ENCODE measurements at regions not wholly inside any gene's neighbourhood (a gene's known extent, or its start where the extent isn't known, plus 50 kb on each side); places are given as distances from the start of the nearest gene placed in this dataset.

- WGBS, 2 experiments (ENCODE audit: insufficient coverage in 2 of 2) = 80 to 87% methylated on average over 14 to 15 of the region's 23 CpGs
- H3K36me3 ChIP-seq (ENCODE audit: control insufficient read depth, insufficient read depth, low read length) = no peaks in the 10 kb centered on the region
- peaks cover 26% of the 10 kb centered on the region for H3K4me1 ChIP-seq (ENCODE audit: control insufficient read depth, insufficient read depth, low read length, poor library complexity, severe bottlenecking)
- H3K9me3 ChIP-seq (ENCODE audit: control insufficient read depth, low read length) = peaks cover 5% of the 10 kb centered on the region
- H3K4me3 ChIP-seq (ENCODE audit: extremely low read depth, insufficient read depth, low read length, poor library complexity, severe bottlenecking) = no peak overlapping the region
- H3K27ac ChIP-seq (ENCODE audit: low read depth, low read length, severe bottlenecking) = no peak overlapping the region
Observed at GRCh38 chr15:77548589-77549557, 83.8 kb downstream of the LINGO1 start.

- no peak overlapping the region for H3K27ac ChIP-seq (ENCODE audit: low read depth, low read length, severe bottlenecking)
- no peaks in the 10 kb centered on the region for H3K36me3 ChIP-seq (ENCODE audit: control insufficient read depth, insufficient read depth, low read length)
- peaks cover 28% of the 10 kb centered on the region for H3K4me1 ChIP-seq (ENCODE audit: control insufficient read depth, insufficient read depth, low read length, poor library complexity, severe bottlenecking)
- H3K4me3 ChIP-seq (ENCODE audit: extremely low read depth, insufficient read depth, low read length, poor library complexity, severe bottlenecking) = no peak overlapping the region
- WGBS, 2 experiments (ENCODE audit: insufficient coverage in 2 of 2) = 72 to 73% methylated on average over 13 to 14 of the region's 19 CpGs
- H3K9me3 ChIP-seq (ENCODE audit: control insufficient read depth, low read length) = peaks cover 5% of the 10 kb centered on the region
Observed at GRCh38 chr15:77547801-77548588, 84.7 kb downstream of the LINGO1 start.

- H3K4me3 ChIP-seq (ENCODE audit: extremely low read depth, insufficient read depth, low read length, poor library complexity, severe bottlenecking) = no peak overlapping the region
- peaks cover 5% of the 10 kb centered on the region for H3K9me3 ChIP-seq (ENCODE audit: control insufficient read depth, low read length)
- no peaks in the 10 kb centered on the region for H3K36me3 ChIP-seq (ENCODE audit: control insufficient read depth, insufficient read depth, low read length)
- no peak overlapping the region for H3K27ac ChIP-seq (ENCODE audit: low read depth, low read length, severe bottlenecking)
- WGBS, 2 experiments (ENCODE audit: insufficient coverage in 2 of 2) = 86% methylated on average over 1 of the region's 1 CpG; no CpG with 5 or more reads in 1 of the 2 experiments
- H3K4me1 ChIP-seq (ENCODE audit: control insufficient read depth, insufficient read depth, low read length, poor library complexity, severe bottlenecking) = peaks cover 35% of the 10 kb centered on the region
Observed at GRCh38 chr15:77546870-77547269, 85.8 kb downstream of the LINGO1 start.

GRCh38 chr15:77546050-77546501, 86.6 kb downstream of the LINGO1 start:
- H3K4me1 ChIP-seq (ENCODE audit: control insufficient read depth, insufficient read depth, low read length, poor library complexity, severe bottlenecking) = peaks cover 38% of the 10 kb centered on the region
- no peaks in the 10 kb centered on the region for H3K36me3 ChIP-seq (ENCODE audit: control insufficient read depth, insufficient read depth, low read length)
- H3K9me3 ChIP-seq (ENCODE audit: control insufficient read depth, low read length) = peaks cover 5% of the 10 kb centered on the region
- WGBS, 2 experiments (ENCODE audit: insufficient coverage in 2 of 2) = 24 to 37% methylated on average over 2 to 3 of the region's 4 CpGs
- peak overlapping the region; percentile 41 for H3K27ac ChIP-seq (ENCODE audit: low read depth, low read length, severe bottlenecking)
- H3K4me3 ChIP-seq (ENCODE audit: extremely low read depth, insufficient read depth, low read length, poor library complexity, severe bottlenecking) = no peak overlapping the region

- Histone ChIP-seq H3K9me3 (ENCODE audit: control insufficient read depth, low read length) (peaks cover 5% of the 10 kb centered on the region), H3K36me3 (ENCODE audit: control insufficient read depth, insufficient read depth, low read length) (no peaks in the 10 kb centered on the region), H3K4me3 (ENCODE audit: extremely low read depth, insufficient read depth, low read length, poor library complexity, severe bottlenecking) (no peak overlapping the region), H3K27ac (ENCODE audit: low read depth, low read length, severe bottlenecking) (no peak overlapping the region), H3K4me1 (ENCODE audit: control insufficient read depth, insufficient read depth, low read length, poor library complexity, severe bottlenecking) (peaks cover 31% of the 10 kb centered on the region)
- 82 to 90% methylated on average over 5 of the region's 6 CpGs for WGBS, 2 experiments (ENCODE audit: insufficient coverage in 2 of 2)
Observed at GRCh38 chr15:77545058-77545457, 87.7 kb downstream of the LINGO1 start.

- no peak overlapping the region for H3K27ac ChIP-seq (ENCODE audit: low read depth, low read length, severe bottlenecking)
- H3K4me3 ChIP-seq (ENCODE audit: extremely low read depth, insufficient read depth, low read length, poor library complexity, severe bottlenecking) = no peak overlapping the region
- no peaks in the 10 kb centered on the region for H3K36me3 ChIP-seq (ENCODE audit: control insufficient read depth, insufficient read depth, low read length)
- 88 to 89% methylated on average over 7 to 8 of the region's 8 CpGs for WGBS, 2 experiments (ENCODE audit: insufficient coverage in 2 of 2)
- peaks cover 5% of the 10 kb centered on the region for H3K9me3 ChIP-seq (ENCODE audit: control insufficient read depth, low read length)
- H3K4me1 ChIP-seq (ENCODE audit: control insufficient read depth, insufficient read depth, low read length, poor library complexity, severe bottlenecking) = peaks cover 31% of the 10 kb centered on the region
Observed at GRCh38 chr15:77544162-77544561, 88.5 kb downstream of the LINGO1 start.

- Histone ChIP-seq H3K4me1 (ENCODE audit: control insufficient read depth, insufficient read depth, low read length, poor library complexity, severe bottlenecking) (peaks cover 26% of the 10 kb centered on the region), H3K9me3 (ENCODE audit: control insufficient read depth, low read length) (peaks cover 5% of the 10 kb centered on the region), H3K4me3 (ENCODE audit: extremely low read depth, insufficient read depth, low read length, poor library complexity, severe bottlenecking) (no peak overlapping the region), H3K27ac (ENCODE audit: low read depth, low read length, severe bottlenecking) (peak overlapping the region; percentile 24), H3K36me3 (ENCODE audit: control insufficient read depth, insufficient read depth, low read length) (no peaks in the 10 kb centered on the region)
- 19 to 26% methylated on average over 28 to 29 of the region's 32 CpGs for WGBS, 2 experiments (ENCODE audit: insufficient coverage in 2 of 2)
Observed at GRCh38 chr15:77543159-77543882, 89.4 kb downstream of the LINGO1 start.

- 88 to 89% methylated on average over 14 to 16 of the region's 16 CpGs for WGBS, 2 experiments (ENCODE audit: insufficient coverage in 2 of 2)
- H3K27ac ChIP-seq (ENCODE audit: low read depth, low read length, severe bottlenecking) = no peak overlapping the region
- peaks cover 25% of the 10 kb centered on the region for H3K4me1 ChIP-seq (ENCODE audit: control insufficient read depth, insufficient read depth, low read length, poor library complexity, severe bottlenecking)
- peaks cover 2% of the 10 kb centered on the region for H3K9me3 ChIP-seq (ENCODE audit: control insufficient read depth, low read length)
- H3K4me3 ChIP-seq (ENCODE audit: extremely low read depth, insufficient read depth, low read length, poor library complexity, severe bottlenecking) = no peak overlapping the region
- H3K36me3 ChIP-seq (ENCODE audit: control insufficient read depth, insufficient read depth, low read length) = no peaks in the 10 kb centered on the region
Observed at GRCh38 chr15:77542491-77543001, 90.2 kb downstream of the LINGO1 start.

- Histone ChIP-seq H3K4me1 (ENCODE audit: control insufficient read depth, insufficient read depth, low read length, poor library complexity, severe bottlenecking) (peaks cover 25% of the 10 kb centered on the region), H3K27ac (ENCODE audit: low read depth, low read length, severe bottlenecking) (peak overlapping the region; percentile 41), H3K4me3 (ENCODE audit: extremely low read depth, insufficient read depth, low read length, poor library complexity, severe bottlenecking) (no peak overlapping the region), H3K36me3 (ENCODE audit: control insufficient read depth, insufficient read depth, low read length) (no peaks in the 10 kb centered on the region), H3K9me3 (ENCODE audit: control insufficient read depth, low read length) (no peaks in the 10 kb centered on the region)
- WGBS, 2 experiments (ENCODE audit: insufficient coverage in 2 of 2) = 49 to 54% methylated on average over 11 to 13 of the region's 13 CpGs
Observed at GRCh38 chr15:77541421-77542181, 91.1 kb downstream of the LINGO1 start.

Measured in mesodermal cell (in vitro differentiated cells).